ENCODE measurements at regions not wholly inside any gene's neighbourhood (a gene's known extent, or its start where the extent isn't known, plus 50 kb on each side); places are given as distances from the start of the nearest gene placed in this dataset.
A peak's percentile ranks its signal among the peaks of the same experiment; 100 is the strongest.

DNA sequence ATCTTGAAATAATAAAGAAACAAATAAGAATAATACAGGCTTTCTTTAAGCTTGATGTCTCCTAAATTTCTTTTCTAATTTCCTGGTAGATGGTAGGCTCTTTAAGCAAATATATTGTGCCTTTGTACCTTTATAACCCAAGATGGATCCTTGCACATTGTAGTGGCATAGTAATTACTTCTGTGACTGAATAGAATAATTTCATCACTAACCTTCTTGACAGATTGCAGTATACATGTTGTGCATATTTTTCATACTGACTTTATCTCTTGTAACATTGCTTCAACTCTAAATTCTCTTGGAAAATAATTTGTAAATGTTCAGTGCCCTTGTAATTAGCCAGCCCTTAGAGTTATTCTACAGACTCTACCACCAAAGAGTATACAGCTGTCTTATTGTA lies 1433.8 kb upstream of the GBE1 start:
- no peak for DNase-seq (ENCODE audit: low read depth)
- in situ Hi-C loops (cut with HindIII; ENCODE audit: low sequenced_read_pairs): no loop called here
- H3K4me3 ChIP-seq (ENCODE audit: low read depth, low read length): no peak overlapping the region
- no peak for TF ChIP-seq CTCF (IDR thresholded peaks at IDR 0.05; ENCODE audit: low read depth, low read length, missing control alignments)

DNA sequence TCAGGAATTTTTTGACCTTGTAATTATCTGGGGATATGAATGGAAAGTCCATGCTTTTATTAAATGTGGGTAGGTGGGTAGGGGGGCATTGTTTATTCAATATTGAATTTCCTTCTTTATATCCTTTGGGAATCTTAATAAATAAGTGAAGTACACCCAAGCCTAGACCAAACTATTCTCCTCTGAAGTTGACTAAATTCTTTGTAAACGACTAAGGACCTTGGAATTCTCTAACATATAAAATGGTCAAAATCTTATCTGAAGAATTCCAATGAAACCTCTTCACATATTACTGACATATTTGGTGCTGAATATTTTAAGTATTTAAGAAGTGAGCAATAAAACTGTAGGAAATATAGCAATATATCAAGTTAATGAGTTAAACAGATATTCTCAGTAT lies 1432.1 kb upstream of the GBE1 start:
- TF ChIP-seq CTCF (IDR thresholded peaks at IDR 0.05; ENCODE audit: low read depth, low read length, missing control alignments): no peak
- DNase-seq (ENCODE audit: low read depth): peak; percentile 2
- no peak overlapping the region for H3K4me3 ChIP-seq (ENCODE audit: low read depth, low read length)
- in situ Hi-C loops (cut with HindIII; ENCODE audit: low sequenced_read_pairs): no loop called here

DNA sequence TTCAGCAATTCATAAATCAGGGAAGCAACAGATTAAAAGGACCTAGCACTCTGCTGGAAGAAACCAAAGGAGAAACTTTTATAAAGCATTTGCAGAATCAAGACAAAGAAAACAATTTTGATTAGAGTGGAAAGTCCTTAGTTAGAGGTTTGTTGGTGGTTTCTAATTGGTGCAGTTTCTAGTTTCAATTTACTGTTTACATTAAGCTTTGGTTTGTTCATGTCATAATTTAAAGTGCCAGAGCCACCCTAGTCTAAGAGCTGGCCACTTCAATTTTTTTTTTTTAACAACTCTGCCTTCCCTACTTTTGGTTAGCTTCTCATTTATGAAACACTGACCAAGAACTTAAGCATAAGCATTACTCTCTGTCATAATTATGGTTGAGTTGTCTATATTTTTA lies 1428.2 kb upstream of the GBE1 start:
- in situ Hi-C loops (cut with HindIII; ENCODE audit: low sequenced_read_pairs): no loop called here
- TF ChIP-seq CTCF (IDR thresholded peaks at IDR 0.05; ENCODE audit: low read depth, low read length, missing control alignments): no peak
- no peak for DNase-seq (ENCODE audit: low read depth)
- no peak overlapping the region for H3K4me3 ChIP-seq (ENCODE audit: low read depth, low read length)

GRCh38 chr3:83169473-83169872 lies 1408.0 kb upstream of the GBE1 start:
- no peak overlapping the region for H3K4me3 ChIP-seq (ENCODE audit: low read depth, low read length)
- in situ Hi-C loops (cut with HindIII; ENCODE audit: low sequenced_read_pairs): no loop called here
- TF ChIP-seq CTCF (IDR thresholded peaks at IDR 0.05; ENCODE audit: low read depth, low read length, missing control alignments): no peak
- no peak for DNase-seq (ENCODE audit: low read depth)

GRCh38 chr3:83150896-83151295 lies 1389.5 kb upstream of the GBE1 start:
- in situ Hi-C loops (cut with HindIII; ENCODE audit: low sequenced_read_pairs): no loop called here

DNA sequence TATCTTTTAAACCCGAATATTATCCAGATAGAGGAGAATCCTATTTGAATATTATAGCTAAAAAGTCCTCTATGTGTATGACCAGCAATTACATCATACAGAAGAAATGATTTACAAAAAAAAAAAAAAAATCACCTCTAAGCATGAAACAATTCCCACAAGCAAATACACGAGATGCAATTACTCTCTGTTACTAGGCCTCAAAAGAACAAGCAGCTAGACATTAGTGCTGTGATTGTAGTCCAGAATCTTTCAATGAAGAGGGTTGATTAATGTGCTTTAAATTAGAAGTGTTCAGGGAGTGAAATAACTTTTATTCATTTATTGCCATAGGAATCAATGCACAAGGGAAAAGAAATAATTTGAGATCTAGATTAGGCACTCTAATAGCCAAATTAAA lies 1379.5 kb upstream of the GBE1 start:
- DNase-seq (ENCODE audit: low read depth): no peak
- in situ Hi-C loops (cut with HindIII; ENCODE audit: low sequenced_read_pairs): no loop called here
- no peak for TF ChIP-seq CTCF (IDR thresholded peaks at IDR 0.05; ENCODE audit: low read depth, low read length, missing control alignments)

More at GRCh38 chr3:83150896-83151295, 1389.5 kb upstream of the GBE1 start:
- no peak for DNase-seq (ENCODE audit: low read depth)
- TF ChIP-seq CTCF (IDR thresholded peaks at IDR 0.05; ENCODE audit: low read depth, low read length, missing control alignments): no peak
- no peak overlapping the region for H3K4me3 ChIP-seq (ENCODE audit: low read depth, low read length)

DNA sequence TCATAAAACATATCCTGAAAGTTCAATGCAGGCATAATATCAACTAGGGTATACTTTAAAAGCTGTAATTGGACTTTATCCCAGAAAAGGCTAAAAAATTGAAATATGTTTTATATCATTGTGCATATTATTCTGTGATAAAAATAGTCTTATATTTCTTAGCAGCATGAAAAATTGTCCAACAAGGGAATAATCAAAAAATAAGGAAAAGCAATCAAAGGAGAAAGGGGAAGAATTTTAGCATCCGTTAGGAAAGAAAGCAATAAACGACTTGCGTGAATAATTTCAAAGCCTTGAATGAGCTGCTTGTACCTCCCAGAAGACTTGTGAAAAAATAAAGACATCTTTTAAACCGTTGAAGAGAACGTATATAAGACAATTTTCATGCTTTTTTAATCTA lies 1369.8 kb upstream of the GBE1 start:
- in situ Hi-C loops (cut with HindIII; ENCODE audit: low sequenced_read_pairs): no loop called here
- H3K4me3 ChIP-seq (ENCODE audit: low read depth, low read length): no peak overlapping the region

More for the DNA sequence above, 1379.5 kb upstream of the GBE1 start:
- no peak overlapping the region for H3K4me3 ChIP-seq (ENCODE audit: low read depth, low read length)

More for the DNA sequence above, 1369.8 kb upstream of the GBE1 start:
- DNase-seq (ENCODE audit: low read depth): no peak
- no peak for TF ChIP-seq CTCF (IDR thresholded peaks at IDR 0.05; ENCODE audit: low read depth, low read length, missing control alignments)
